HEK293 (cell line): ENCODE measurements at regions not wholly inside any gene's neighbourhood (a gene's known extent, or its start where the extent isn't known, plus 50 kb on each side); places are given as distances from the start of the nearest gene placed in this dataset.

ENCODE experiments used
- CTCF ChIA-PET: fragments of 350-600 bp; formaldehyde crosslinking; extraction: SDS; loops from one replicate; lab custom pipeline; 2021; ENCODE audit warnings: antibody characterized with exemption; lab: Yijun Ruan, JAX
- POLR2A ChIA-PET: fragments of 300-600 bp; formaldehyde crosslinking; extraction: SDS; loops from one replicate; lab custom pipeline; 2020; ENCODE audit warnings: antibody characterized with exemption, inconsistent platforms; lab: Yijun Ruan, JAX
- H3K27ac ChIP-seq: fragments of 200-500 bp; sonication (Bioruptor generic); 2 replicates; pipeline ENCODE4 v1.5.1; 2014; ENCODE audit warnings: low read depth, low read length, control low read depth, inconsistent platforms; ENCODE audit errors: extremely low read depth
- H3K36me3 ChIP-seq, 2 experiments: fragments of 200-500 bp in 1 of 2; sonication (Bioruptor generic) in 1 of 2; 1 replicate in 1 of 2; 2 replicates in 1 of 2; pipeline ENCODE4 v1.5.1; 2014 to 2017; ENCODE audit warnings: inconsistent platforms in 2 of 2, low read length in 2 of 2; ENCODE audit not compliant: control insufficient read depth in 2 of 2, insufficient read depth in 1 of 2
- H3K4me1 ChIP-seq: fragments of 200-500 bp; sonication (Bioruptor generic); 2 replicates; pipeline ENCODE4 v1.5.1; 2014; ENCODE audit warnings: mild to moderate bottlenecking, low read length, inconsistent platforms; ENCODE audit not compliant: control insufficient read depth, insufficient read depth
- H3K4me3 ChIP-seq: 2 replicates; pipeline ENCODE4 v1.5.1; 2011; ENCODE audit warnings: low read depth, mild to moderate bottlenecking, control low read depth, low read length, moderate library complexity
- H3K9me3 ChIP-seq: fragments of 200-500 bp; sonication (Bioruptor generic); 2 replicates; pipeline ENCODE4 v1.5.1; 2014; ENCODE audit warnings: low read depth, low read length, inconsistent platforms; ENCODE audit not compliant: control insufficient read depth, insufficient read depth
- CTCF ChIP-seq: fragments of 450-650 bp; formaldehyde crosslinking; IDR thresholded peaks from 2 replicates; pipeline ENCODE4 v1.5.1; 2016; ENCODE audit warnings: missing biosample characterization, missing genetic modification characterization
- GFI1B ChIP-seq: fragments of 450-650 bp; formaldehyde crosslinking; IDR thresholded peaks from 2 replicates; pipeline ENCODE4 v1.5.1; 2016; ENCODE audit warnings: missing biosample characterization, missing genetic modification characterization
- GLIS1 ChIP-seq: fragments of 450-650 bp; formaldehyde crosslinking; IDR thresholded peaks from 2 replicates; pipeline ENCODE4 v1.5.1; 2016; ENCODE audit warnings: missing biosample characterization, missing genetic modification characterization
- KLF1 ChIP-seq: fragments of 450-650 bp; formaldehyde crosslinking; IDR thresholded peaks from 2 replicates; pipeline ENCODE4 v1.5.1; 2016; ENCODE audit warnings: missing biosample characterization, missing genetic modification characterization
- KLF16 ChIP-seq: fragments of 450-650 bp; formaldehyde crosslinking; IDR thresholded peaks from 2 replicates; pipeline ENCODE4 v1.5.1; 2017; ENCODE audit warnings: missing biosample characterization, missing genetic modification characterization
- KLF8 ChIP-seq: fragments of 450-650 bp; formaldehyde crosslinking; IDR thresholded peaks from 2 replicates; pipeline ENCODE4 v1.5.1; 2016; ENCODE audit warnings: missing biosample characterization, missing genetic modification characterization
- PRDM2 ChIP-seq: fragments of 450-650 bp; formaldehyde crosslinking; IDR thresholded peaks from 2 replicates; pipeline ENCODE4 v1.5.1; 2016; ENCODE audit warnings: missing biosample characterization, missing genetic modification characterization, borderline replicate concordance
- REPIN1 ChIP-seq: fragments of 450-650 bp; formaldehyde crosslinking; IDR thresholded peaks from 2 replicates; pipeline ENCODE4 v1.5.1; 2017; ENCODE audit warnings: missing biosample characterization, missing genetic modification characterization, low read depth
- SCRT1 ChIP-seq: fragments of 450-650 bp; formaldehyde crosslinking; IDR thresholded peaks from 2 replicates; pipeline ENCODE4 v1.5.1; 2016; ENCODE audit warnings: missing biosample characterization, missing genetic modification characterization, borderline replicate concordance
- SP3 ChIP-seq: fragments of 450-650 bp; formaldehyde crosslinking; IDR thresholded peaks from 2 replicates; pipeline ENCODE4 v1.5.1; 2016; ENCODE audit warnings: missing biosample characterization, missing genetic modification characterization
- ZBTB10 ChIP-seq: fragments of 450-650 bp; formaldehyde crosslinking; IDR thresholded peaks from 2 replicates; pipeline ENCODE4 v1.5.1; 2016; ENCODE audit warnings: missing biosample characterization, missing genetic modification characterization
- ZFP37 ChIP-seq: fragments of 450-650 bp; formaldehyde crosslinking; IDR thresholded peaks from 2 replicates; pipeline ENCODE4 v1.5.1; 2016; ENCODE audit warnings: missing biosample characterization, missing genetic modification characterization
- ZNF214 ChIP-seq: fragments of 450-650 bp; formaldehyde crosslinking; IDR thresholded peaks from 2 replicates; pipeline ENCODE4 v1.5.1; 2017; ENCODE audit warnings: missing biosample characterization, mild to moderate bottlenecking, missing genetic modification characterization, borderline replicate concordance
- ZNF266 ChIP-seq: fragments of 450-650 bp; formaldehyde crosslinking; IDR thresholded peaks from 2 replicates; pipeline ENCODE4 v1.5.1; 2016; ENCODE audit warnings: missing biosample characterization, missing genetic modification characterization, low read depth
- ZNF416 ChIP-seq: fragments of 450-650 bp; formaldehyde crosslinking; IDR thresholded peaks from 2 replicates; pipeline ENCODE4 v1.5.1; 2016; ENCODE audit warnings: missing biosample characterization, missing genetic modification characterization
- ZNF433 ChIP-seq: fragments of 450-650 bp; formaldehyde crosslinking; IDR thresholded peaks from 2 replicates; pipeline ENCODE4 v1.5.1; 2016; ENCODE audit warnings: missing biosample characterization, missing genetic modification characterization, low read depth
- ZNF513 ChIP-seq: fragments of 450-650 bp; IDR thresholded peaks from 2 replicates; pipeline ENCODE4 v1.5.1; 2018; ENCODE audit warnings: missing biosample characterization, missing genetic modification characterization
- ZNF548 ChIP-seq: fragments of 450-650 bp; formaldehyde crosslinking; IDR thresholded peaks from 2 replicates; pipeline ENCODE4 v1.5.1; 2016; ENCODE audit warnings: missing biosample characterization, missing genetic modification characterization
- ZNF621 ChIP-seq: fragments of 450-650 bp; formaldehyde crosslinking; IDR thresholded peaks from 2 replicates; pipeline ENCODE4 v1.5.1; 2017; ENCODE audit warnings: missing biosample characterization, missing genetic modification characterization
- ZNF645 ChIP-seq: fragments of 450-650 bp; formaldehyde crosslinking; IDR thresholded peaks from 2 replicates; pipeline ENCODE4; 2016; ENCODE audit warnings: missing biosample characterization, missing genetic modification characterization
- ZSCAN16 ChIP-seq: fragments of 450-650 bp; formaldehyde crosslinking; IDR thresholded peaks from 2 replicates; pipeline ENCODE4 v1.5.1; 2016; ENCODE audit warnings: missing biosample characterization, missing genetic modification characterization

- TF ChIP-seq PRDM2 (tag by site-specific recombination), result no peak
- no peak for TF ChIP-seq ZSCAN16
- TF ChIP-seq ZNF214 (tag by site-specific recombination), result no peak
- TF ChIP-seq ZNF621 (tag by site-specific recombination), result no peak
Measured at GRCh38 chr3:166902374-166902773, 477.7 kb downstream of the ZBBX start (continued).

- no peak overlapping the region for H3K4me3 ChIP-seq
- no peaks in the 10 kb centered on the region for H3K4me1 ChIP-seq
- no peaks in the 10 kb centered on the region for H3K36me3 ChIP-seq
- no peak overlapping the region for H3K27ac ChIP-seq
- ChIA-PET CTCF (no interaction called here), POLR2A (no interaction called here)
- H3K9me3 ChIP-seq, result no peaks in the 10 kb centered on the region
- TF ChIP-seq ZNF513 (tag by site-specific recombination) (no peak), ZFP37 (no peak), ZNF645 (tag by site-specific recombination) (no peak), KLF1 (tag by site-specific recombination) (no peak), KLF16 (tag by site-specific recombination) (no peak), GLIS1 (tag by site-specific recombination) (no peak), GFI1B (tag by site-specific recombination) (no peak), SP3 (tag by site-specific recombination) (no peak)
Measured at GRCh38 chr3:166900866-166901577, 479.1 kb downstream of the ZBBX start.

GRCh38 chr3:166897811-166898210 is 482.3 kb downstream of the ZBBX start:
- ChIA-PET POLR2A (no interaction called here), CTCF (interaction anchor here (0.6 kb wide), 1 partner anchor 312 kb away, joined by 3 read pairs; no protein-coding TSS in a partner anchor)
- no peaks in the 10 kb centered on the region for H3K9me3 ChIP-seq
- H3K27ac ChIP-seq, result no peak overlapping the region
- H3K4me1 ChIP-seq, result no peaks in the 10 kb centered on the region
- H3K36me3 ChIP-seq, result no peaks in the 10 kb centered on the region
- no peak overlapping the region for H3K4me3 ChIP-seq
- no peak for TF ChIP-seq ZNF548 (tag by site-specific recombination)
- TF ChIP-seq ZNF433 (tag by site-specific recombination), result no peak
- no peak for TF ChIP-seq SCRT1
- no peak for TF ChIP-seq CTCF
- TF ChIP-seq ZBTB10 (tag by site-specific recombination), result no peak
- TF ChIP-seq KLF8, result no peak
- no peak for TF ChIP-seq ZNF416 (tag by site-specific recombination)
- TF ChIP-seq REPIN1 (tag by site-specific recombination), result no peak
- no peak for TF ChIP-seq ZNF266 (tag by site-specific recombination)
